Keratinocyte (primary cell): ENCODE measurements at regions not wholly inside any gene's neighbourhood (a gene's known extent, or its start where the extent isn't known, plus 50 kb on each side); places are given as distances from the start of the nearest gene placed in this dataset.
"Not testable (repeated sequence)": the region's sequence is repeated elsewhere in the genome, so short reads cannot be mapped to it uniquely, and the experiment has no call there.

Experiments
- EZH2 ChIP-seq: IDR thresholded peaks from one replicate; pipeline ENCODE4 v1.6.1; 2012; ENCODE audit warnings: inconsistent platforms, mild to moderate bottlenecking, low read length, moderate library complexity
- TF ChIP-seq, protein P1 (sequence below), 3 experiments: IDR thresholded peaks in 1 of 3; conservative IDR thresholded peaks in 1 of 3; optimal IDR thresholded peaks in 1 of 3; 2 replicates in 2 of 3; 3 replicates in 1 of 3; pipeline versions ENCODE3 to v1.5.1; 2011; ENCODE audit warnings: low read length in 3 of 3, mild to moderate bottlenecking in 3 of 3, moderate library complexity in 2 of 3, control low read depth in 1 of 3, inconsistent platforms in 1 of 3; ENCODE audit not compliant: insufficient read depth in 2 of 3; ENCODE audit errors: extremely low read depth in 1 of 3

DNA sequence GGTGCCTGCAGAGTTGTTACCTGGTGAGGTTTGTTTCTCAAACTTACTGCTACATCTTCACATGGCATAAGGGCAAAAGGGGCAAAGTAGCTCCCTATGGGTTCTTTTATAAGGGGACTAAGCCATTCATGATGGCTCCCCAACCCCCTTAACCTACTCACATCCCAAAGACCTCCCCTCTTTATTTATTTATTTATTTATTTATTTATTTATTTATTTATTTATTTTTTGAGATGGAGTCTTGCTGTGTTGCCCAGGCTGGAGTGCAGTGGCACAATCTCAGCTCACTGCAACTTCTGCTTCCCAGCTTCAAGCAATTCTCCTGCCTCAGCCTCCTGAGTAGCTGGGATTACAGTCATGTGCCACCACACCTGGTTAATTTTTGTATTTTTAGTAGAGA lies 1065.7 kb upstream of the DEFB115 start:
- TF ChIP-seq, protein P1, sequence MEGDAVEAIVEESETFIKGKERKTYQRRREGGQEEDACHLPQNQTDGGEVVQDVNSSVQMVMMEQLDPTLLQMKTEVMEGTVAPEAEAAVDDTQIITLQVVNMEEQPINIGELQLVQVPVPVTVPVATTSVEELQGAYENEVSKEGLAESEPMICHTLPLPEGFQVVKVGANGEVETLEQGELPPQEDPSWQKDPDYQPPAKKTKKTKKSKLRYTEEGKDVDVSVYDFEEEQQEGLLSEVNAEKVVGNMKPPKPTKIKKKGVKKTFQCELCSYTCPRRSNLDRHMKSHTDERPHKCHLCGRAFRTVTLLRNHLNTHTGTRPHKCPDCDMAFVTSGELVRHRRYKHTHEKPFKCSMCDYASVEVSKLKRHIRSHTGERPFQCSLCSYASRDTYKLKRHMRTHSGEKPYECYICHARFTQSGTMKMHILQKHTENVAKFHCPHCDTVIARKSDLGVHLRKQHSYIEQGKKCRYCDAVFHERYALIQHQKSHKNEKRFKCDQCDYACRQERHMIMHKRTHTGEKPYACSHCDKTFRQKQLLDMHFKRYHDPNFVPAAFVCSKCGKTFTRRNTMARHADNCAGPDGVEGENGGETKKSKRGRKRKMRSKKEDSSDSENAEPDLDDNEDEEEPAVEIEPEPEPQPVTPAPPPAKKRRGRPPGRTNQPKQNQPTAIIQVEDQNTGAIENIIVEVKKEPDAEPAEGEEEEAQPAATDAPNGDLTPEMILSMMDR (optimal IDR thresholded peaks at IDR 0.05 in 1 of 3, IDR thresholded peaks at IDR 0.05 in 1 of 3, conservative IDR thresholded peaks at IDR 0.05 in 1 of 3; ENCODE audit: extremely low read depth in 1 of 3, insufficient read depth in 2 of 3, low read length in 3 of 3) = not testable (repeated sequence)
- not testable (repeated sequence) for TF ChIP-seq EZH2
